Neural cell (in vitro differentiated cells): ENCODE measurements at regions not wholly inside any gene's neighbourhood (a gene's known extent, or its start where the extent isn't known, plus 50 kb on each side); places are given as distances from the start of the nearest gene placed in this dataset.

Source experiments
- H2AFZ ChIP-seq: fragments of 200-600, 300-800 bp; sonication (generic), shearing (Covaris generic); 2 replicates; pipeline ENCODE4 v1.6.0; 2014; ENCODE audit warnings: low read depth, mild to moderate bottlenecking, antibody characterized with exemption, low read length, moderate library complexity
- H3F3A ChIP-seq: fragments of 200-600 bp; shearing (Covaris generic); 2 replicates; pipeline ENCODE4 v1.6.1; 2016; ENCODE audit warnings: mild to moderate bottlenecking, moderate library complexity, mixed read lengths, antibody characterized with exemption, low read length; ENCODE audit not compliant: insufficient read depth, poor library complexity, severe bottlenecking
- H3K27ac ChIP-seq: fragments of 200-600, 300-800 bp; sonication (generic), shearing (Covaris generic); 2 replicates; pipeline ENCODE4 v1.5.1; 2014; ENCODE audit warnings: mild to moderate bottlenecking, low read length, moderate library complexity
- H3K27me3 ChIP-seq: fragments of 300-800, 200-600 bp; sonication (generic), shearing (Covaris generic); 2 replicates; pipeline ENCODE4 v1.6.0; 2014; ENCODE audit warnings: mild to moderate bottlenecking, low read depth, low read length, moderate library complexity; ENCODE audit not compliant: insufficient read depth
- H3K36me3 ChIP-seq: fragments of 300-800, 200-600 bp; sonication (generic), shearing (Covaris generic); 2 replicates; pipeline ENCODE4 v1.5.1; 2014; ENCODE audit warnings: mild to moderate bottlenecking, antibody characterized with exemption, low read length, moderate library complexity; ENCODE audit not compliant: insufficient read depth
- H3K4me2 ChIP-seq: fragments of 300-800, 200-600 bp; sonication (generic), shearing (Covaris generic); 2 replicates; pipeline ENCODE4 v1.6.0; 2014; ENCODE audit warnings: mild to moderate bottlenecking, low read length
- H3K4me3 ChIP-seq: fragments of 300-800, 200-600 bp; sonication (generic), shearing (Covaris generic); 2 replicates; pipeline ENCODE4 v1.5.1; 2014; ENCODE audit warnings: mild to moderate bottlenecking, low read length, moderate library complexity
- H3K79me2 ChIP-seq: fragments of 200-600 bp; shearing (Covaris generic); replicated peaks from 2 replicates; pipeline ENCODE4 v1.6.0; 2014; ENCODE audit warnings: mild to moderate bottlenecking, low read length, moderate library complexity; ENCODE audit not compliant: insufficient read depth
- H3K9ac ChIP-seq: fragments of 300-800, 200-600 bp; sonication (generic), shearing (Covaris generic); 2 replicates; pipeline ENCODE4 v1.6.1; 2016; ENCODE audit warnings: mild to moderate bottlenecking, low read length, mixed read lengths
- H3K9me2 ChIP-seq: fragments of 200-600 bp; shearing (Covaris generic); 2 replicates; pipeline ENCODE4 v1.6.1; 2016; ENCODE audit warnings: mild to moderate bottlenecking, low read length, mixed read lengths; ENCODE audit not compliant: insufficient read depth
- H3K9me3 ChIP-seq: fragments of 200-600, 300-800 bp; sonication (generic), shearing (Covaris generic); 2 replicates; pipeline ENCODE4 v1.6.1; 2016; ENCODE audit warnings: mild to moderate bottlenecking, mixed run types, low read length, moderate library complexity, mixed read lengths
- H4K20me1 ChIP-seq: fragments of 200-600 bp; shearing (Covaris generic); 2 replicates; pipeline ENCODE4 v1.6.1; 2016; ENCODE audit warnings: mild to moderate bottlenecking, mixed run types; ENCODE audit not compliant: insufficient read depth
- CTCF ChIP-seq: fragments of 450-650 bp; IDR thresholded peaks from 2 replicates; pipeline ENCODE4 v1.5.1; 2014; ENCODE audit warnings: antibody characterized with exemption, mild to moderate bottlenecking, moderate library complexity; ENCODE audit not compliant: poor library complexity, severe bottlenecking
- EP300 ChIP-seq: fragments of 450-650 bp; conservative IDR thresholded peaks from 2 replicates; pipeline ENCODE4 v1.6.1; 2014; ENCODE audit warnings: antibody characterized with exemption, mild to moderate bottlenecking, moderate library complexity; ENCODE audit not compliant: poor library complexity, severe bottlenecking
- EZH2 ChIP-seq: fragments of 200-600, 300-800 bp; shearing (Covaris generic), sonication (generic); IDR thresholded peaks from 2 replicates; pipeline ENCODE4 v1.6.1; 2014; ENCODE audit warnings: antibody characterized with exemption, low read length, borderline replicate concordance, mild to moderate bottlenecking; ENCODE audit not compliant: insufficient read depth, poor library complexity, severe bottlenecking
- MXI1 ChIP-seq: fragments of 450-650 bp; conservative IDR thresholded peaks from 2 replicates; pipeline ENCODE4 v1.6.1; 2014; ENCODE audit warnings: antibody characterized with exemption, mild to moderate bottlenecking; ENCODE audit not compliant: poor library complexity, severe bottlenecking
- POLR2AphosphoS5 ChIP-seq: IDR thresholded peaks from 2 replicates; pipeline ENCODE4 v1.6.1; 2012
- RAD21 ChIP-seq: fragments of 450-650 bp; conservative IDR thresholded peaks from 2 replicates; pipeline ENCODE4 v1.6.1; 2014; ENCODE audit warnings: antibody characterized with exemption, mild to moderate bottlenecking, moderate library complexity
- REST ChIP-seq: IDR thresholded peaks from 2 replicates; pipeline ENCODE4 v1.6.1; 2012; ENCODE audit warnings: borderline replicate concordance
- SMC3 ChIP-seq: fragments of 450-650 bp; conservative IDR thresholded peaks from 2 replicates; pipeline ENCODE4 v1.6.1; 2014; ENCODE audit warnings: antibody characterized with exemption, mild to moderate bottlenecking, moderate library complexity; ENCODE audit not compliant: poor library complexity
- TAF1 ChIP-seq: IDR thresholded peaks from 2 replicates; pipeline ENCODE4 v1.6.1; 2012; ENCODE audit warnings: low read depth

GRCh38 chr3:139260793-139261736 lies 82.8 kb upstream of the MRPS22 start:
- Histone ChIP-seq H2AFZ (no peak overlapping the region), H3K4me2 (no peak overlapping the region), H3F3A (no peaks in the 10 kb centered on the region)

DNA sequence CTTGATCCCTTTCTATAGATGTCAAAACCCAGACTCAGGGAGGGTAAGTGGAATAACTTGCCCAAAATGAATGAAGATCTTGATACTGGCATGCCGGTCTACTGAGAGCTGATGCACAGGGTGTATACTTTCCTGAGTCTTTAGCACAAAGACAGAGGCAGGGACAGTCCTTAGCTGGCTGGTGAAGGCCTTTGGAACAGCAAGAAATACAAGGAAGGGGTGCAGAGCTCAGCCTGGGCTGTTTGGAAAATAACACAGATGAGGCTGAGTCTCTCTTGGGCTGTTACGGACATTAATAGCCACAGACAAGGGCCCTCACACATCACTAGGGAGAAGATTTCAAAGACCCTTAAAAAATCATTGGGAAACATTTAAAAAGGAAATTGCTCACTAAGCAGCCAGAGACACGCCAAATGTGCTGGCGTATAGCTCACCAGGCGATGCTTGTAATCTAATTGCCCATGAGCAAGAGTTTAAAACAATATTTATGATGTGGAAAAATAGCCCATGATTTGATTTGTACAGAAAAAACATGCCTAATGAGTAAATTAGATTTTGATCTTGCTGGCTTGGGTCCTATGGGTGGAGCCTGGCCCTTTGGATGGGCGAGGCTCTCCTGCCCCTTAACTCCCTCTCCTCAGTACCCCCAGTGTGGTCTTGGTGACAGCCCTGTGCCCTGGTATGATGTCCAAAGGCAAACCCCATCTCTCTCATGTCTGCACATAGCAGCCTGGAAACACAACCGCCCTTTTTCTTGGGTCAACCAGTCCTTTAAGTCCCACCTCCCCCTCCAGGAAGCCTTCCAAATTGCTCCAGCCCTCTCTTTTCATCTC lies 81.8 kb upstream of the MRPS22 start:
- Histone ChIP-seq H3F3A (no peaks in the 10 kb centered on the region), H3K9me2 (no peaks in the 10 kb centered on the region), H2AFZ (no peak overlapping the region), H3K27me3 (no peaks in the 10 kb centered on the region), H3K9ac (no peak overlapping the region), H3K36me3 (no peaks in the 10 kb centered on the region), H4K20me1 (no peaks in the 10 kb centered on the region), H3K4me2 (no peak overlapping the region), H3K79me2 (no peaks in the 10 kb centered on the region), H3K27ac (no peak overlapping the region), H3K4me3 (no peak overlapping the region), H3K9me3 (no peaks in the 10 kb centered on the region)
- TF ChIP-seq TAF1 (no peak), REST (no peak), RAD21 (no peak), CTCF (no peak), EP300 (no peak), POLR2AphosphoS5 (no peak), MXI1 (no peak), EZH2 (no peak), SMC3 (no peak)

More at GRCh38 chr3:139260793-139261736, 82.8 kb upstream of the MRPS22 start:
- Histone ChIP-seq H3K9me2 (no peaks in the 10 kb centered on the region), H4K20me1 (no peaks in the 10 kb centered on the region), H3K36me3 (no peaks in the 10 kb centered on the region), H3K9me3 (no peaks in the 10 kb centered on the region), H3K9ac (no peak overlapping the region), H3K27me3 (no peaks in the 10 kb centered on the region), H3K27ac (no peak overlapping the region), H3K4me3 (no peak overlapping the region), H3K79me2 (no peaks in the 10 kb centered on the region)
- TF ChIP-seq RAD21 = no peak
- no peak for TF ChIP-seq EP300
- no peak for TF ChIP-seq MXI1
- no peak for TF ChIP-seq TAF1
- no peak for TF ChIP-seq CTCF
- TF ChIP-seq POLR2AphosphoS5 = no peak
